Activated CD8-positive, alpha-beta memory T cell treated with anti-CD3 and anti-CD28 coated beads, Interleukin-2, amount 10 ng/mL, durations not matched to agents 7 days and 5 days (primary cell): ENCODE measurements at regions not wholly inside any gene's neighbourhood (a gene's known extent, or its start where the extent isn't known, plus 50 kb on each side); places are given as distances from the start of the nearest gene placed in this dataset.
"Not testable (repeated sequence)": the region's sequence is repeated elsewhere in the genome, so short reads cannot be mapped to it uniquely, and the experiment has no call there.

ENCODE experiments used
- ATAC-seq: fragments of 150-1000 bp; cut with Tn5 transposase; one replicate; pipeline ENCODE4 v1.10.0; 2021; ENCODE audit warnings: moderate library complexity
- CTCF ChIA-PET: fragments of 350-600 bp; sonication (Branson Sonifier 250); formaldehyde crosslinking; loops from one replicate; lab custom pipeline; 2021; ENCODE audit warnings: antibody characterized with exemption; lab: Charles Lee
- DNase-seq: peaks from one replicate; pipeline ENCODE4 v3.0.0-alpha.2; 2020
- H3K27ac Mint-ChIP-seq: one replicate; pipeline ENCODE4 v1.8.0; 2021; ENCODE audit warnings: mild to moderate bottlenecking, mixed read lengths
- H3K27me3 Mint-ChIP-seq: one replicate; pipeline ENCODE4 v1.8.0; 2021; ENCODE audit warnings: mixed read lengths
- H3K36me3 Mint-ChIP-seq: one replicate; pipeline ENCODE4 v1.8.0; 2021; ENCODE audit warnings: mild to moderate bottlenecking, mixed read lengths
- H3K4me1 Mint-ChIP-seq: one replicate; pipeline ENCODE4 v1.8.0; 2021; ENCODE audit warnings: mixed read lengths
- H3K4me3 Mint-ChIP-seq: one replicate; pipeline ENCODE4 v1.8.0; 2021; ENCODE audit warnings: mild to moderate bottlenecking, moderate library complexity, mixed read lengths
- H3K9me3 Mint-ChIP-seq: one replicate; pipeline ENCODE4 v1.8.0; 2022; ENCODE audit warnings: low read depth, mixed read lengths

DNA sequence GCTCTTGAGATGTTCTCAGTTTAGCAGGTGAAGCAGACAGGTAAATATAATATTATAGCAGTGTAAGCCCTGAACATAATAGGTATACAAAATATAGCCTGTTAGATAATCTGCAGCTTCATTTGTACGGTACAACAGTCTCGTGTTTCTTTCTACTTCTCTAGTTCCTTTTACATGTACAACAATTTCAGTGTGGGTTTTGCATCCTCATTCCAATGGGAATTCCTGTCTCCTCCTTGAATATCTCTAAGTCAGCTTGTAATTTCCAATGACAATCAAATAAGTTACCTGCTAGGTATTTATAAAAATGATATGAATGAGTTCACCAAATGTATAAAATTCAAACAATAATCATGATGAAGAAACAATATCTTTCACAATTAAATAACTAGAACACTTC, 330.0 kb upstream of the RND3 start:
- DNase-seq: no peak
- no peaks in the 10 kb centered on the region for H3K27me3 Mint-ChIP-seq
- ATAC-seq: no peak
- no peak overlapping the region for H3K4me3 Mint-ChIP-seq
- H3K9me3 Mint-ChIP-seq: no peaks in the 10 kb centered on the region
- CTCF ChIA-PET: no interaction called here
- no peaks in the 10 kb centered on the region for H3K4me1 Mint-ChIP-seq
- no peaks in the 10 kb centered on the region for H3K36me3 Mint-ChIP-seq
- H3K27ac Mint-ChIP-seq: no peak overlapping the region

DNA sequence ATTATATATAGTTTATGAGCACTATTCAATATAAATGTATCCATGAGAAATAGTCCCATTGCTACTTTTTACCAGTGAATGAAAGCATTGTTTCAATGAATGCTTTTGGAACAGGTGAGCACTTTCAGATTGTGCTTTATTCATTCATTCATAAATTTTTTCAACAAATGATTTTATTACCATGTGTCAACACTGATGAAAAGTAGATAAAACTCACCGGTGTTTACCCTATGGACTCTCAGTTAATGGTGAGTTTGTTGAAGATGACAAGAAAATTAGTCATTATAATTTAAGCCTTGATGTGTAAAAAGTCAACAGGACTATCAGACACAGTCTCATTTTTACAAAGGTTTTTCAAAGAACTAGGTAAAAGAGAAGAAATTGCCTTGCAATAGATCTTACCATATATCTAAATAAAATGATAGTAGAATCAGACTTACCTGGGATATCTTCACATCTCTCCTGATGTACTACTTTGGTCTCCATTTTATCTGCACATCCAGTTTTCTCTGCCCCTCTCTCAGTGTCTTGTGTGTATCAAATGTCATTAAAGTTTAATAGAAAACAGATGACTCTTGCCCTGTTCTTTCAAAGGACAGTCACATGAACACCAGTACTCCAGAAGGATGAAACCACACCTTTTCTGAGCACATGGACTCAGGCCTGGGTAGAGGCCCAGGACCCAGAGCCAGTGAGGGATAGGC, 325.3 kb upstream of the RND3 start:
- Mint-ChIP-seq H3K36me3 (no peaks in the 10 kb centered on the region), H3K4me3 (no peak overlapping the region), H3K27ac (no peak overlapping the region), H3K9me3 (no peaks in the 10 kb centered on the region), H3K27me3 (no peaks in the 10 kb centered on the region), H3K4me1 (no peaks in the 10 kb centered on the region)
- CTCF ChIA-PET: no interaction called here
- no peak for ATAC-seq
- no peak for DNase-seq

GRCh38 chr2:150812066-150812465, 324.6 kb upstream of the RND3 start:
- H3K4me1 Mint-ChIP-seq: no peaks in the 10 kb centered on the region
- DNase-seq: no peak
- H3K27me3 Mint-ChIP-seq: no peaks in the 10 kb centered on the region
- ATAC-seq: no peak
- H3K36me3 Mint-ChIP-seq: no peaks in the 10 kb centered on the region
- no peaks in the 10 kb centered on the region for H3K9me3 Mint-ChIP-seq
- CTCF ChIA-PET: interaction anchor here (1.0 kb wide), 1 partner anchor 10 kb away, joined by 3 read pairs; no protein-coding TSS in a partner anchor
- H3K4me3 Mint-ChIP-seq: no peak overlapping the region
- H3K27ac Mint-ChIP-seq: no peak overlapping the region

DNA sequence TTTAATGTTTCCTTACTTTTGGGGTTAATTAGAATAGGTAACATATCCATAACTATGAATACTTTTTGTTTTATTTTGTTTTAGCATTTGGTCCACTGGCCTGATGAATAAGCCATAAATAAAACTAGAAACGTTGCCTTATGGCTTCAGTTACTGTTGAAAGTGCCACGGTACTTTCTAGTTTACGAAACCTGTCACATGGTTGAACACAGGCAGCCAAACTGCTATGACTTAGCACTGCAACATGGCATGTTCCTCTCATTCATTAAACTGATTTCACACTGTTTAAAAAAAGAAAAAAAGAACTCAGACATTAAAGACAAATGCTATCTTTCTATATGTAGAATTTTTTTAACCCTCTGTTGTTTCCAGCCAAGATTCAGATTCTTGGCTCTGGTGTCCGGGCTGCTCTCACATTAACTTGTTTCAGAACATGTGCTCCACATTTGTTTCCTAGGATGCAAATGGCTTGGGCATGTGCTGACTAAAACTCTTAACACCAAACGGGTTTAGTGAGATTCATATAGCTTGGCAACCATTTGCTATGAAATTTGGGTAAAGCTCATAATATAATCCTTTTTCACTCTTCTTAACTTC, 323.9 kb upstream of the RND3 start:
- Mint-ChIP-seq H3K9me3 (no peaks in the 10 kb centered on the region), H3K4me3 (no peak overlapping the region), H3K36me3 (no peaks in the 10 kb centered on the region), H3K27ac (no peak overlapping the region), H3K4me1 (no peaks in the 10 kb centered on the region), H3K27me3 (no peaks in the 10 kb centered on the region)
- ATAC-seq: no peak
- no peak for DNase-seq
- CTCF ChIA-PET: interaction anchor here (1.0 kb wide), 1 partner anchor 9 kb away, joined by 3 read pairs; no protein-coding TSS in a partner anchor

- Mint-ChIP-seq H3K4me1 (no peaks in the 10 kb centered on the region), H3K27ac (no peak overlapping the region), H3K4me3 (no peak overlapping the region), H3K36me3 (no peaks in the 10 kb centered on the region), H3K9me3 (no peaks in the 10 kb centered on the region), H3K27me3 (no peaks in the 10 kb centered on the region)
- CTCF ChIA-PET: no interaction called here
- no peak for ATAC-seq
- DNase-seq: no peak
Measured at GRCh38 chr2:150809103-150809502, 321.6 kb upstream of the RND3 start.

- DNase-seq (no peak), ATAC-seq (no peak)
- H3K4me3 Mint-ChIP-seq: no peak overlapping the region
- CTCF ChIA-PET: no interaction called here
- H3K27ac Mint-ChIP-seq: no peak overlapping the region
- no peaks in the 10 kb centered on the region for H3K9me3 Mint-ChIP-seq
- no peaks in the 10 kb centered on the region for H3K4me1 Mint-ChIP-seq
- H3K36me3 Mint-ChIP-seq: no peaks in the 10 kb centered on the region
- no peaks in the 10 kb centered on the region for H3K27me3 Mint-ChIP-seq
Measured at GRCh38 chr2:150806336-150806735, 318.9 kb upstream of the RND3 start.

GRCh38 chr2:150803689-150804398, 316.4 kb upstream of the RND3 start:
- Mint-ChIP-seq H3K36me3 (no peaks in the 10 kb centered on the region), H3K27ac (no peak overlapping the region), H3K4me3 (no peak overlapping the region), H3K27me3 (no peaks in the 10 kb centered on the region), H3K4me1 (no peaks in the 10 kb centered on the region), H3K9me3 (no peaks in the 10 kb centered on the region)
- CTCF ChIA-PET: no interaction called here
- ATAC-seq (no peak), DNase-seq (no peak)

DNA sequence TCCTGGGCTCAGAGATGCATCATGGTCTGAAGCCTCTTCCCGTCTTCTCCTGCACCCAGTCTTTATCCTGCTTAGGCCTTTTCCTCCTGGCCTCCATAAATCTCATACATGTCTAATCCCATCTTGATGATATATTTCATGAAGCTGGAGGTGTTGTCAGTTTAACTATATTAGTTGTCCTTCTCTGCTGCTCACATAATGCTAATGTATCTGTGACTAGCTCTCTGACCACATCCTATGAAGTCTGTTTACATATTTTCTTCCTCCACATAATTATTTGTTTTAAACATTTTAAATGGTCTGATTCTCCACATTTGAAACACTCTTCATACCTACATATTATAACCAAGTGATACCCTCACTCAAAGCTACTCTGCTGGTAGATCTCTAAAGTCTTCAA, 315.2 kb upstream of the RND3 start:
- H3K4me1 Mint-ChIP-seq: no peaks in the 10 kb centered on the region
- CTCF ChIA-PET: interaction anchor here (1.5 kb wide), 1 partner anchor 9 kb away, joined by 3 read pairs; no protein-coding TSS in a partner anchor
- DNase-seq: no peak
- H3K27me3 Mint-ChIP-seq: no peaks in the 10 kb centered on the region
- H3K27ac Mint-ChIP-seq: no peak overlapping the region
- no peaks in the 10 kb centered on the region for H3K9me3 Mint-ChIP-seq
- H3K4me3 Mint-ChIP-seq: no peak overlapping the region
- H3K36me3 Mint-ChIP-seq: no peaks in the 10 kb centered on the region
- no peak for ATAC-seq

DNA sequence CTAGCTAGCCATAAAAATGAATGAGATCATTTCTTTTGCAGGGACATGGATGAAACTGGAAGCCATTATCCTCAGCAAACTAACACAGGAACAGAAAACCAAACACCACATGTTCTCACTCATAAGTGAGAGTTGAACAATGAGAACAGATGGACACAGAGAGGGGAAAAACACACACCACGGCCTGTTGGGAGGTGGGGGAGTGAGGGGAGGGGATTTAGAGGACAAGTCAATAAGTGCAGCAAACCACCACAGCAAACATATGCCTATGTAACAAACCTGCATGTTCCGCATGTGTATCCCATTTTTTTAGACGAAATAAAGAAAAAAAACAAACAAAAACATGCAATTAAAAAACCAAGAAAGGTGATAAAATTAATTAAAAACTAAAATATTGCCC, 308.8 kb upstream of the RND3 start:
- DNase-seq, H3K4me3 Mint-ChIP-seq, H3K9me3 Mint-ChIP-seq, H3K27ac Mint-ChIP-seq, H3K36me3 Mint-ChIP-seq, H3K27me3 Mint-ChIP-seq, CTCF ChIA-PET, ATAC-seq, H3K4me1 Mint-ChIP-seq: not testable (repeated sequence)

DNA sequence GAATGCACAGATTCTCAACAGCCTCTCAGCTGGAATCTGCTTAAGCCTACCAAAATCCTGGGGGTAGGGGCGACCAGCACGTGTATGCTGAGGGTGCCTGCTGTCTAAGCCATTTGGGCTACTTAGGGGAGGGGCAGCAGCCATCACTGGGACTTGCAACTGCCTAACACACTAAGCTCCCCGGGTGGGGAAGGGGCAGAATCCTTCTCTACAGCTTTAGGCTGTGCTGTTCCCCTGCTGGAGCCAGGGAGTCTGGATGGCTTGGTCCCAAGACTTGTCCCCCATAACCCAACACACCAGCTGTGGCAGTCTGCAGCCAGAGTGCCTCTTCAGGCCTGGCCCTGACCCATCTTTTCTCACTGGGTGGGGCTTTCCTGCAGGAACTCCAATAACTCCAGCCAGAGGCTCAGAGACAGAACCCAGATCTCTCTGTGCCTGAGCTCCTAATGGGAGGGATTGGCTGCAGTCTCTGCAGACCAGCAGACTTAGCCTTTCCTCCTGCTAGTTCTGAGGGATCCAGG, 305.4 kb upstream of the RND3 start:
- ATAC-seq: no peak
- H3K4me3 Mint-ChIP-seq: no peak overlapping the region

GRCh38 chr2:150791567-150791966, 304.1 kb upstream of the RND3 start:
- Mint-ChIP-seq H3K27me3 (no peaks in the 10 kb centered on the region), H3K4me3 (no peak overlapping the region), H3K9me3 (no peaks in the 10 kb centered on the region), H3K27ac (no peak overlapping the region), H3K36me3 (no peaks in the 10 kb centered on the region), H3K4me1 (no peaks in the 10 kb centered on the region)
- no peak for DNase-seq
- no peak for ATAC-seq
- CTCF ChIA-PET: no interaction called here

More for the DNA sequence above, 305.4 kb upstream of the RND3 start:
- Mint-ChIP-seq H3K36me3 (no peaks in the 10 kb centered on the region), H3K27ac (no peak overlapping the region), H3K27me3 (no peaks in the 10 kb centered on the region), H3K9me3 (no peaks in the 10 kb centered on the region), H3K4me1 (no peaks in the 10 kb centered on the region)
- CTCF ChIA-PET: no interaction called here
- no peak for DNase-seq

DNA sequence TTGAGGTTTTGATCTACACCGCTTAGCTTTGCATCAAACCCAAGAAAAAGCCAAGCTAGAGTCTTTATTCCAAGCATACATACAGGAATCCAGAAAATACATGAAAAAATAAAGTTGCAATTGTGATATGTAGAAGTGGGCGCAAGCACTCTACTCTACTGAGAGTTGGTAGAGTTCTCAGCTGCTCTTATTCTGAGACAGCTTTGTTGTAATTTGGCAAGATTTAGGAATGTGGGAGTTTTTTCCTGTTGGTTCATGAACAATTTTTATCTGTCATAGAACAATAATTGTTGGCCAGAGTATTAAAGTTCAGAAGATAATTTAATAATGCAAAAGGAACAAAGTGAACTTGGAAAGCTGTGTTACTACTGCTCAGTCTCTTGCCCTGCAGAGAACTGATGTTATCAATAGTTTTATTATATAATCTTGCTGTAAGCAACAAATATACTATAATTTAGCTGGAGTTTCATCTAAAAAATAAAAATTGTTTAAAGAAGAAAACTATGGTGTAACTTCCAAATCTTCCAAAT, 302.0 kb upstream of the RND3 start:
- ATAC-seq: no peak
- H3K27me3 Mint-ChIP-seq: no peaks in the 10 kb centered on the region

DNA sequence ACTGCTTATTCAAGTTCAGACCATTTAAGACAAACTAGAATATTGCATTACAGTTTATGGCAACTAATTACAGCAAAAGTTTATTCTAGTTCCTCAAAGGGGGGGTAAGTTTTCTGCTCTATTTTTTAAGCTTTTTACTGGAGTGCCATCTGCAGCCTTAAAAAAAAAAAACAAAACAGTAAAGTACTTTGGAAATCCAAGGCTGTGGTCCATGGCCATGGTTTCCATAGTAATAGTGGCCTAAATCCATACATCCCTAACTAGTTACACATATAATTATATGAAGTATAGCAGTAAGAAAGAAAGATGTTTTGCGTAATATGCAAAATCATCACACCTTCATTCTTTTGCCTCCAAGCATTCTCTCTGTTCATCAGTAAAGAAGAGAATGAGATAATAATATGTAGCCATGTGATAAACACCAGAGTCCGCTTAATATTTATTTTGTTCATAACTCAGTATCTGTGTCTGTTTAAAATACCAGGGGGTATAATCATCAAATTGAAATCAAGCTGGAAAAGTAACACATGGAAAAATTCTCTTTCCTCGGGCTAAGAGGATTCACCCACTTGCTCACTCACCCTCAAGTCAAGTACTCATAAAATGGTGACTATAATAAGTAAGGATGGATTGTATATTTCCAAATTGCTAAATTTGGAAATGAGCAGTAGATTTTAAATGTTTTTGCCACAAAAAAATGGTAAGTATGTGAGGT, 301.1 kb upstream of the RND3 start:
- no peaks in the 10 kb centered on the region for H3K27me3 Mint-ChIP-seq
- no peak for DNase-seq
- no peak overlapping the region for H3K27ac Mint-ChIP-seq
- H3K36me3 Mint-ChIP-seq: no peaks in the 10 kb centered on the region
- no peaks in the 10 kb centered on the region for H3K4me1 Mint-ChIP-seq
- CTCF ChIA-PET: no interaction called here
- no peak for ATAC-seq
- no peaks in the 10 kb centered on the region for H3K9me3 Mint-ChIP-seq
- no peak overlapping the region for H3K4me3 Mint-ChIP-seq

More for the DNA sequence above, 302.0 kb upstream of the RND3 start:
- DNase-seq: no peak
- H3K4me1 Mint-ChIP-seq: no peaks in the 10 kb centered on the region
- no peak overlapping the region for H3K27ac Mint-ChIP-seq
- CTCF ChIA-PET: no interaction called here
- H3K4me3 Mint-ChIP-seq: no peak overlapping the region
- no peaks in the 10 kb centered on the region for H3K9me3 Mint-ChIP-seq
- no peaks in the 10 kb centered on the region for H3K36me3 Mint-ChIP-seq
